K562 (cell line): ENCODE measurements at regions not wholly inside any gene's neighbourhood (a gene's known extent, or its start where the extent isn't known, plus 50 kb on each side); places are given as distances from the start of the nearest gene placed in this dataset.

Experiments used
- ATAC-seq: fragments of 200-7000 bp; cut with Tn5 transposase; 3 replicates; pipeline ENCODE4 v1.9.1; 2020; ENCODE audit warnings: moderate library complexity
- BruUV-seq: library from RNA; stranded (reverse); fragments of 400-500 nt; replicated peaks from 2 replicates; lab custom pipeline; 2021; lab: Mats Ljungman, UMichigan
- CTCF ChIA-PET: fragments of 300-600 bp; formaldehyde crosslinking; extraction: SDS; loops from one replicate; lab custom pipeline; 2021; ENCODE audit warnings: low intra/inter-chr PET ratio; lab: Yijun Ruan, JAX
- POLR2A ChIA-PET: fragments of 300-600, 350-650 bp; sonication (Branson Sonifier 250); formaldehyde crosslinking; extraction: SDS; loops from one replicate; lab custom pipeline; 2021; ENCODE audit warnings: antibody characterized with exemption, inconsistent platforms; lab: Yijun Ruan, JAX
- DNase-seq, 4 experiments: peaks; one replicate each; pipeline versions ENCODE4 v3.0.0 to v3.0.0-alpha.2; 2011 to 2018; ENCODE audit warnings: low spot score in 3 of 4, mixed read lengths in 3 of 4; ENCODE audit errors: extremely low read depth in 1 of 4
- FAIRE-seq: peaks from 2 replicates; lab custom pipeline; 2011; peaks lifted over from hg19 to GRCh38; lab: Jason Lieb, UNC
- H2AFZ ChIP-seq: 2 replicates; pipeline ENCODE4 v1.6.0; 2011; ENCODE audit warnings: low read depth, low read length, control low read depth, inconsistent platforms
- H3K27ac ChIP-seq: fragments of 200-600 bp; 3 replicates; pipeline ENCODE4 v1.8.0; 2011; ENCODE audit warnings: low read depth, mild to moderate bottlenecking, control low read depth, inconsistent platforms, low read length, moderate library complexity, mixed read lengths; ENCODE audit errors: extremely low read depth
- H3K27me3 ChIP-seq, 2 experiments: fragments of 300-600 bp in 1 of 2; 2 replicates in 1 of 2; 3 replicates in 1 of 2; pipeline versions ENCODE4 v1.6.0 to v1.8.0; 2011; ENCODE audit warnings: inconsistent platforms in 2 of 2, low read length in 2 of 2, mild to moderate bottlenecking in 1 of 2, mixed read lengths in 1 of 2, moderate library complexity in 1 of 2; ENCODE audit not compliant: control insufficient read depth in 2 of 2, insufficient read depth in 2 of 2
- H3K36me3 ChIP-seq: fragments of 300-600 bp; 3 replicates; pipeline ENCODE4 v1.8.0; 2011; ENCODE audit warnings: mild to moderate bottlenecking, low read length, inconsistent platforms; ENCODE audit not compliant: control insufficient read depth, insufficient read depth
- H3K4me1 ChIP-seq, 2 experiments: fragments of 200-600 bp in 1 of 2; replicated peaks in 1 of 2; 2 replicates in 1 of 2; 3 replicates in 1 of 2; pipeline versions ENCODE4 v1.5.1 to v1.8.0; 2011; ENCODE audit warnings: inconsistent platforms in 2 of 2, low read length in 2 of 2, mild to moderate bottlenecking in 1 of 2, mixed read lengths in 1 of 2, moderate library complexity in 1 of 2; ENCODE audit not compliant: control insufficient read depth in 2 of 2, insufficient read depth in 2 of 2
- H3K4me2 ChIP-seq: 2 replicates; pipeline ENCODE4 v1.6.1; 2011; ENCODE audit warnings: low read length, control low read depth, inconsistent platforms, mixed read lengths; ENCODE audit not compliant: insufficient read depth
- H3K4me3 ChIP-seq: fragments of 200-600 bp; sonication (generic), shearing (Covaris generic); 2 replicates; pipeline ENCODE4 v1.5.1; 2016; ENCODE audit warnings: control low read depth, inconsistent platforms
- H3K79me2 ChIP-seq: fragments of 200-600 bp; 3 replicates; pipeline ENCODE4 v1.8.0; 2011; ENCODE audit warnings: low read length, inconsistent platforms; ENCODE audit not compliant: control insufficient read depth, insufficient read depth
- H3K9ac ChIP-seq, 2 experiments: 2 replicates each; pipeline versions ENCODE4 v1.6.0 to v1.6.1; 2011; ENCODE audit warnings: low read depth in 2 of 2, low read length in 2 of 2, control low read depth in 1 of 2, inconsistent platforms in 1 of 2, mild to moderate bottlenecking in 1 of 2, mixed read lengths in 1 of 2; ENCODE audit not compliant: insufficient read depth in 1 of 2
- H3K9me1 ChIP-seq: one replicate; pipeline ENCODE4 v1.6.0; 2011; ENCODE audit warnings: inconsistent platforms, mild to moderate bottlenecking, low read length, moderate library complexity; ENCODE audit not compliant: control insufficient read depth, insufficient read depth
- H3K9me3 ChIP-seq: replicated peaks from 2 replicates; pipeline ENCODE4 v1.5.1; 2011; ENCODE audit warnings: low read depth, low read length, inconsistent platforms; ENCODE audit not compliant: control insufficient read depth, insufficient read depth
- H4K20me1 ChIP-seq: replicated peaks from 2 replicates; pipeline ENCODE4 v1.6.1; 2011; ENCODE audit warnings: low read length, inconsistent platforms, mixed read lengths; ENCODE audit not compliant: control insufficient read depth, insufficient read depth
- FOSL1 ChIP-seq: fragments of 200-800 bp; sonication (Bioruptor generic); conservative IDR thresholded peaks from 2 replicates; pipeline ENCODE4 v1.6.1; 2016; ENCODE audit warnings: missing genetic modification characterization, missing compliant biosample characterization
- FOXK2 ChIP-seq, 2 experiments: fragments of 450-650 bp; IDR thresholded peaks in 1 of 2; conservative IDR thresholded peaks in 1 of 2; 2 replicates each; pipeline ENCODE4 v1.6.1; 2016; ENCODE audit warnings: low read depth in 2 of 2, mild to moderate bottlenecking in 1 of 2
- MTA2 ChIP-seq: fragments of 450-650 bp; IDR thresholded peaks from 2 replicates; pipeline ENCODE4 v1.6.1; 2016; ENCODE audit warnings: low read depth
- MYNN ChIP-seq, 2 experiments: sonication (generic); formaldehyde crosslinking in 1 of 2; IDR thresholded peaks; 2 replicates each; pipeline versions ENCODE4 v1.5.0 to v1.6.1; 2016 to 2020; ENCODE audit warnings: antibody characterized with exemption in 1 of 2, missing genetic modification reagents in 1 of 2
- NR3C1 ChIP-seq: sonication (generic); formaldehyde crosslinking; IDR thresholded peaks from 2 replicates; pipeline ENCODE4 v1.8.1; 2022; ENCODE audit warnings: missing genetic modification reagents
- POLR3A ChIP-seq: IDR thresholded peaks from 2 replicates; pipeline ENCODE4 v1.6.1; 2011; ENCODE audit warnings: borderline replicate concordance, mild to moderate bottlenecking, moderate library complexity; ENCODE audit not compliant: insufficient read length, insufficient read depth; ENCODE audit errors: extremely low read depth
- PTTG1 ChIP-seq: fragments of 450-650 bp; IDR thresholded peaks from 2 replicates; pipeline ENCODE4 v1.6.1; 2016; ENCODE audit warnings: low read depth, mild to moderate bottlenecking, missing genetic modification characterization, missing compliant biosample characterization
- SMAD2 ChIP-seq: fragments of 150-350 bp; IDR thresholded peaks from 2 replicates; pipeline ENCODE4 v1.6.1; 2014; ENCODE audit warnings: low read depth, mild to moderate bottlenecking, low read length
- YBX1 ChIP-seq: fragments of 450-650 bp; IDR thresholded peaks from 2 replicates; pipeline ENCODE4 v1.7.1; 2016; ENCODE audit warnings: mild to moderate bottlenecking
- ZNF24 ChIP-seq: fragments of 450-650 bp; IDR thresholded peaks from 2 replicates; pipeline ENCODE4 v1.6.1; 2016
- ZNF324 ChIP-seq: fragments of 250-450 bp; sonication (Bioruptor Pico); IDR thresholded peaks from 2 replicates; pipeline ENCODE4 v1.4.0; 2020; ENCODE audit warnings: mild to moderate bottlenecking
- ZNF75A ChIP-seq: fragments of 450-650 bp; formaldehyde crosslinking; IDR thresholded peaks from 2 replicates; pipeline ENCODE4 v1.4.0; 2020; ENCODE audit warnings: mild to moderate bottlenecking
- WGBS: fragments of 100-300 bp; shearing (Covaris generic); methylation state at CpG from one replicate; pipeline ENCODE4 v1.1.6; 2016; ENCODE audit warnings: low coverage, mixed read lengths; ENCODE audit not compliant: insufficient coverage; ENCODE audit errors: missing lambda C conversion rate; 5-methylcytosine and 5-hydroxymethylcytosine counted together
- in situ Hi-C: fragments of 300-500 bp; cut with MboI; formaldehyde crosslinking; loops from 4 replicates; pipeline ENCODE4 v1.15.0; 2018; ENCODE audit warnings: inconsistent platforms, mixed read lengths
- intact Hi-C: fragments of 100-400 bp; cut with micrococcal nuclease; formaldehyde crosslinking; loops from 2 replicates; pipeline ENCODE4 v1.14.2; 2022
- TF ChIP-seq, protein P1 (sequence below): sonication (generic); formaldehyde crosslinking; IDR thresholded peaks from 2 replicates; pipeline ENCODE4 v1.8.0; 2022; ENCODE audit warnings: mild to moderate bottlenecking, missing genetic modification reagents
- TF ChIP-seq, protein P2 (sequence below): fragments of 250-450 bp; sonication (Bioruptor Pico); IDR thresholded peaks from 2 replicates; pipeline ENCODE4 v1.4.0; 2020; ENCODE audit warnings: mild to moderate bottlenecking, moderate library complexity
- TF ChIP-seq, protein P3 (sequence below): fragments of 450-650 bp; IDR thresholded peaks from 2 replicates; pipeline ENCODE4 v1.6.1; 2016; ENCODE audit warnings: missing biosample characterization, missing genetic modification characterization
- TF ChIP-seq, protein P4 (sequence below): fragments of 450-650 bp; formaldehyde crosslinking; IDR thresholded peaks from 2 replicates; pipeline ENCODE4 v1.4.0; 2020; ENCODE audit warnings: mild to moderate bottlenecking, moderate library complexity

DNA sequence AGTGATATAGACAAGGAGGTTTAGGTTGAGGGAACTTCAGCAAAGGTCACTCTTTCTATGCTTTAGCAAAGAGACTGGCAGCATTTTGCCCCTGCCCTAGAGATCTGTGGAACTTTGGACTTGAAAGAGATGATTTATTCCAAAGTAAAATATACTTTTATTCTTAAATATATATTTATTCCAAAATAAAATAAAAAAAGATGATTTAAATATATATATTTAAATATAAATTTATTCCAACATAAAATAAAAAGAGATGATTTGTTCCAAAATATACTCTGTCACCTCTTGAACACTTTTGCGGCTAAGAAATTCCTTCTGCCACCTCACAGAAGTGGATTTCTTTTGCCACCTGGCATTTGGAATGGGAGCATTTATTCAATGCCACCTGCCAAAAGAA lies 521.3 kb upstream of the CHORDC1 start (continued):
- TF ChIP-seq, protein P1, sequence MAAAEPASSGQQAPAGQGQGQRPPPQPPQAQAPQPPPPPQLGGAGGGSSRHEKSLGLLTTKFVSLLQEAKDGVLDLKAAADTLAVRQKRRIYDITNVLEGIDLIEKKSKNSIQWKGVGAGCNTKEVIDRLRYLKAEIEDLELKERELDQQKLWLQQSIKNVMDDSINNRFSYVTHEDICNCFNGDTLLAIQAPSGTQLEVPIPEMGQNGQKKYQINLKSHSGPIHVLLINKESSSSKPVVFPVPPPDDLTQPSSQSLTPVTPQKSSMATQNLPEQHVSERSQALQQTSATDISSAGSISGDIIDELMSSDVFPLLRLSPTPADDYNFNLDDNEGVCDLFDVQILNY (CRISPR knock-in tag), result no peak
- no peak for TF ChIP-seq NR3C1
- no peak for TF ChIP-seq FOSL1 (tag)
- TF ChIP-seq MTA2, result no peak
- TF ChIP-seq FOXK2 (conservative IDR thresholded peaks at IDR 0.05 in 1 of 2, IDR thresholded peaks at IDR 0.05 in 1 of 2; ENCODE audit: low read depth in 2 of 2), result no peak

DNA sequence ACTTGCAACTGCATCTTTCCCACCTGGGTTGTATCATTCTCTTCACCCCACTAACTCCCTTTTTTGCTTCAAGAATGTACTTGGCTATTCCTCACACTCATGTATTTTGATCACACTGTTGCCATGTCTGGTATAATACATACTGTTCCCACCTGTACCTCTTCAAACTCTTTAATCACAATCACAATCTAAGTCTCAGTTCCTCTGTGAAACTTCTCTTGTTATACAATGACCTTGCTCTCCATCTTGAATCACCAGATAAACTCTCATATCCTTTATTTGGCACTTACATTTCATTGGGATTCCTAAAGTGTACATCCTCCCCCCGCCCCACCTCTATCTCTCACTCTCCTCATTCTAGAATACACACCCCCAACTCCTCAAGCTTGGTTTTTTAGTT lies 516.0 kb upstream of the CHORDC1 start:
- in situ Hi-C loops, result no loop called here
- POLR2A ChIA-PET, result no interaction called here
- no peaks in the 10 kb centered on the region for H4K20me1 ChIP-seq
- H3K9me3 ChIP-seq, result no peaks in the 10 kb centered on the region
- FAIRE-seq (no peak), DNase-seq (no peak), ATAC-seq (no peak)
- H3K4me2 ChIP-seq, result no peak overlapping the region
- no peaks in the 10 kb centered on the region for H3K79me2 ChIP-seq
- intact Hi-C loops, result no loop called here
- no peaks in the 10 kb centered on the region for H3K9me1 ChIP-seq
- 0% methylated on average over 1 of the region's 1 CpG for WGBS
- no peaks in the 10 kb centered on the region for H3K36me3 ChIP-seq
- H3K4me1 ChIP-seq, result no peaks in the 10 kb centered on the region
- no peaks in the 10 kb centered on the region for H3K27me3 ChIP-seq
- no TSS peak for BruUV-seq
- H2AFZ ChIP-seq, result no peak overlapping the region
- H3K4me3 ChIP-seq, result no peak overlapping the region
- H3K9ac ChIP-seq, result no peak overlapping the region
- CTCF ChIA-PET, result no interaction called here
- H3K27ac ChIP-seq, result no peak overlapping the region
- no peak for TF ChIP-seq MYNN (IDR thresholded peaks at IDR 0.05)
- TF ChIP-seq MYNN (CRISPR knock-in tag; IDR thresholded peaks at IDR 0.05), result no peak
- no peak for TF ChIP-seq ZNF324 (CRISPR knock-in tag)
- TF ChIP-seq, protein P2, sequence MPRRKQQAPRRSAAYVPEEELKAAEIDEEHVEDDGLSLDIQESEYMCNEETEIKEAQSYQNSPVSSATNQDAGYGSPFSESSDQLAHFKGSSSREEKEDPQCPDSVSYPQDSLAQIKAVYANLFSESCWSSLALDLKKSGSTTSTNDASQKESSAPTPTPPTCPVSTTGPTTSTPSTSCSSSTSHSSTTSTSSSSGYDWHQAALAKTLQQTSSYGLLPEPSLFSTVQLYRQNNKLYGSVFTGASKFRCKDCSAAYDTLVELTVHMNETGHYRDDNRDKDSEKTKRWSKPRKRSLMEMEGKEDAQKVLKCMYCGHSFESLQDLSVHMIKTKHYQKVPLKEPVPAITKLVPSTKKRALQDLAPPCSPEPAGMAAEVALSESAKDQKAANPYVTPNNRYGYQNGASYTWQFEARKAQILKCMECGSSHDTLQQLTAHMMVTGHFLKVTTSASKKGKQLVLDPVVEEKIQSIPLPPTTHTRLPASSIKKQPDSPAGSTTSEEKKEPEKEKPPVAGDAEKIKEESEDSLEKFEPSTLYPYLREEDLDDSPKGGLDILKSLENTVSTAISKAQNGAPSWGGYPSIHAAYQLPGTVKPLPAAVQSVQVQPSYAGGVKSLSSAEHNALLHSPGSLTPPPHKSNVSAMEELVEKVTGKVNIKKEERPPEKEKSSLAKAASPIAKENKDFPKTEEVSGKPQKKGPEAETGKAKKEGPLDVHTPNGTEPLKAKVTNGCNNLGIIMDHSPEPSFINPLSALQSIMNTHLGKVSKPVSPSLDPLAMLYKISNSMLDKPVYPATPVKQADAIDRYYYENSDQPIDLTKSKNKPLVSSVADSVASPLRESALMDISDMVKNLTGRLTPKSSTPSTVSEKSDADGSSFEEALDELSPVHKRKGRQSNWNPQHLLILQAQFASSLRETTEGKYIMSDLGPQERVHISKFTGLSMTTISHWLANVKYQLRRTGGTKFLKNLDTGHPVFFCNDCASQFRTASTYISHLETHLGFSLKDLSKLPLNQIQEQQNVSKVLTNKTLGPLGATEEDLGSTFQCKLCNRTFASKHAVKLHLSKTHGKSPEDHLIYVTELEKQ (CRISPR knock-in tag), result no peak
- TF ChIP-seq PTTG1 (tag), result no peak
- no peak for TF ChIP-seq POLR3A
- TF ChIP-seq ZNF24, result no peak
- no peak for TF ChIP-seq YBX1
- TF ChIP-seq ZNF75A (CRISPR knock-in tag), result no peak
- TF ChIP-seq, protein P3, sequence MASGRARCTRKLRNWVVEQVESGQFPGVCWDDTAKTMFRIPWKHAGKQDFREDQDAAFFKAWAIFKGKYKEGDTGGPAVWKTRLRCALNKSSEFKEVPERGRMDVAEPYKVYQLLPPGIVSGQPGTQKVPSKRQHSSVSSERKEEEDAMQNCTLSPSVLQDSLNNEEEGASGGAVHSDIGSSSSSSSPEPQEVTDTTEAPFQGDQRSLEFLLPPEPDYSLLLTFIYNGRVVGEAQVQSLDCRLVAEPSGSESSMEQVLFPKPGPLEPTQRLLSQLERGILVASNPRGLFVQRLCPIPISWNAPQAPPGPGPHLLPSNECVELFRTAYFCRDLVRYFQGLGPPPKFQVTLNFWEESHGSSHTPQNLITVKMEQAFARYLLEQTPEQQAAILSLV (tag), result no peak
- TF ChIP-seq, protein P4, sequence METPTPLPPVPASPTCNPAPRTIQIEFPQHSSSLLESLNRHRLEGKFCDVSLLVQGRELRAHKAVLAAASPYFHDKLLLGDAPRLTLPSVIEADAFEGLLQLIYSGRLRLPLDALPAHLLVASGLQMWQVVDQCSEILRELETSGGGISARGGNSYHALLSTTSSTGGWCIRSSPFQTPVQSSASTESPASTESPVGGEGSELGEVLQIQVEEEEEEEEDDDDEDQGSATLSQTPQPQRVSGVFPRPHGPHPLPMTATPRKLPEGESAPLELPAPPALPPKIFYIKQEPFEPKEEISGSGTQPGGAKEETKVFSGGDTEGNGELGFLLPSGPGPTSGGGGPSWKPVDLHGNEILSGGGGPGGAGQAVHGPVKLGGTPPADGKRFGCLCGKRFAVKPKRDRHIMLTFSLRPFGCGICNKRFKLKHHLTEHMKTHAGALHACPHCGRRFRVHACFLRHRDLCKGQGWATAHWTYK (CRISPR knock-in tag), result no peak
- TF ChIP-seq SMAD2, result no peak
